ENCODE measurements at regions not wholly inside any gene's neighbourhood (a gene's known extent, or its start where the extent isn't known, plus 50 kb on each side); places are given as distances from the start of the nearest gene placed in this dataset.

- no peaks in the 10 kb centered on the region for H3K4me1 ChIP-seq
- DNase-seq: no peak
- no peaks in the 10 kb centered on the region for H3K27me3 ChIP-seq
- no peaks in the 10 kb centered on the region for H3K36me3 ChIP-seq
- no peak for TF ChIP-seq CTCF (IDR thresholded peaks at IDR 0.05)
- TF ChIP-seq POLR2A (IDR thresholded peaks at IDR 0.05): no peak
- H3K27ac ChIP-seq: no peak overlapping the region
- no peak overlapping the region for H3K4me3 ChIP-seq
- H3K9me3 ChIP-seq: no peaks in the 10 kb centered on the region
Observed at GRCh38 chr10:24054421-24054820, 154.5 kb upstream of the KIAA1217 start.

- Histone ChIP-seq H3K4me3 (no peak overlapping the region), H3K9me3 (no peaks in the 10 kb centered on the region), H3K27me3 (no peaks in the 10 kb centered on the region), H3K36me3 (no peaks in the 10 kb centered on the region), H3K27ac (no peak overlapping the region), H3K4me1 (no peaks in the 10 kb centered on the region)
- no peak for DNase-seq
- TF ChIP-seq POLR2A (IDR thresholded peaks at IDR 0.05) (no peak), CTCF (IDR thresholded peaks at IDR 0.05) (no peak)
Observed at GRCh38 chr10:24080207-24080606, 128.7 kb upstream of the KIAA1217 start.

DNA sequence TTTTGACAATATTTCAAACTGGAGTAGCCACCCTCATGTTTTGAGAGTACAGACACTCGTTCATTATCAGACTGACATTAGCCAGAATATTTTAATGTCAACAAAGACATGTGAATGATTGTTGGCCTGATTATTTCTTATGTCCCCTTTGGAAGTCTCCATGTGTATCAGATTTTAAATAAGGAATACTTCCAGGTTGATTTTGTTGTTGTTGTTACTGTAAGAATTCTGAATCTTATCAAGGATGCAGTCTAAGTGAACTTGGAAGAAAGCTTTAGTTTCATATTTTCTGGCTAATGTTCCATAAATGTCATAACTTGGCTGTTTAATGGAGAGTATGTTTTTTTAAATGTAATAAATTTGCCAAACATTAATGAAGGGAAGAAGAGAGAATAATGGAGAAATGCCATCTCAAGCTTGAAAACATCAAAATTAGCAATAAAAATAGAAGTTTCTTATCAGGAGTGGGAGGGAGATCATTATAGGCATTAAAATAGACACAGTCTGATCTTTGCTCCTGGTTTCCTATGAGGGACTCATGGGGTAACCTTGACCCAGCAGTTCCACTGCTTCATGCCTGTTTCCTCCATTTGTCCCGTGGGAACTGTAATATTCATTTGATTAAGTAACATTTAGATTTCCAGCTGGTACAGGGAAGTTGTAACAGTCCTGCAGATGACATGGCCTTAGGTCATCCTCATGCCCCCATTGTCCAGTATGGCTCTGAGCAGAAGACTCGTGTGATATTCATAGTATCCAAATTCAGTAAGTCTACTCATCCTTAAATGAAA, 122.4 kb upstream of the KIAA1217 start:
- no peak for DNase-seq
- Histone ChIP-seq H3K36me3 (no peaks in the 10 kb centered on the region), H3K4me3 (no peak overlapping the region), H3K9me3 (no peaks in the 10 kb centered on the region), H3K4me1 (no peaks in the 10 kb centered on the region), H3K27me3 (no peaks in the 10 kb centered on the region), H3K27ac (no peak overlapping the region)
- TF ChIP-seq CTCF (IDR thresholded peaks at IDR 0.05) (no peak), POLR2A (IDR thresholded peaks at IDR 0.05) (no peak)

DNA sequence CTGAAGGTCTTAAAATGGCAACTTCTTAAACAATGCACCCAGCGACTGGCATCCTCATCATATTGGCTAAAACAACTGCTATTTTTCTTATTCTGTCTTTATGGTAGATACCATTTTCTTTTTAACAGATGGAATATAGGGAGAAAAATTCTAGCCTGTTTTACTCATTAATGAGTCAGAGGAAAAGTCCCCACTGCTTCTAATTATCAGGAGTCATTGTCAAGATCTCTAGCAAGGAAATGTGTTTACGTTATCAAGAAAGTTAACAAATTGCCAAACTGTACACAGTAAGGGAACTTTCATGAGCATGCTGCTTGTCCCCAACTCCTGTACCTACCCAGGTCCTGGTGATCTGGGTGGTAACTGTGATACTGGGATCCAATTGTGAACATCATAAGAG, 117.7 kb upstream of the KIAA1217 start:
- TF ChIP-seq POLR2A (IDR thresholded peaks at IDR 0.05) (no peak), CTCF (IDR thresholded peaks at IDR 0.05) (no peak)
- H3K27ac ChIP-seq: no peak overlapping the region

GRCh38 chr10:24096281-24096680, 112.7 kb upstream of the KIAA1217 start:
- Histone ChIP-seq H3K9me3 (no peaks in the 10 kb centered on the region), H3K36me3 (no peaks in the 10 kb centered on the region), H3K4me1 (no peaks in the 10 kb centered on the region), H3K27ac (no peak overlapping the region), H3K4me3 (no peak overlapping the region), H3K27me3 (no peaks in the 10 kb centered on the region)
- TF ChIP-seq POLR2A (IDR thresholded peaks at IDR 0.05) (no peak), CTCF (IDR thresholded peaks at IDR 0.05) (no peak)
- DNase-seq: no peak

More for the DNA sequence above, 117.7 kb upstream of the KIAA1217 start:
- H3K9me3 ChIP-seq: no peaks in the 10 kb centered on the region
- H3K4me3 ChIP-seq: no peak overlapping the region
- no peak for DNase-seq
- H3K36me3 ChIP-seq: no peaks in the 10 kb centered on the region
- H3K4me1 ChIP-seq: no peaks in the 10 kb centered on the region
- no peaks in the 10 kb centered on the region for H3K27me3 ChIP-seq

Data from Peyer's patch (tissue), 4 donors.